Calu3 (cell line): ENCODE measurements at regions not wholly inside any gene's neighbourhood (a gene's known extent, or its start where the extent isn't known, plus 50 kb on each side); places are given as distances from the start of the nearest gene placed in this dataset.

Source experiments
- BruUV-seq: library from RNA; stranded (reverse); fragments of 400-500 nt; replicated peaks from 2 replicates; lab custom pipeline; 2021; lab: Mats Ljungman, UMichigan
- CTCF ChIA-PET: fragments of 300-600 bp; sonication (Branson Sonifier 250); formaldehyde crosslinking; loops from one replicate; lab custom pipeline; 2022; ENCODE audit warnings: antibody characterized with exemption; lab: Charles Lee
- DNase-seq: peaks from one replicate; pipeline ENCODE4 v3.0.0; 2022
- H3K27ac Mint-ChIP-seq: one replicate; pipeline ENCODE4 v1.8.0; 2022; ENCODE audit warnings: mixed read lengths; ENCODE audit not compliant: unreplicated experiment
- H3K27me3 Mint-ChIP-seq: one replicate; pipeline ENCODE4 v1.8.0; 2022; ENCODE audit warnings: mixed read lengths; ENCODE audit not compliant: unreplicated experiment
- H3K36me3 Mint-ChIP-seq: one replicate; pipeline ENCODE4 v1.8.0; 2022; ENCODE audit warnings: mild to moderate bottlenecking, moderate library complexity, mixed read lengths; ENCODE audit not compliant: insufficient read depth, unreplicated experiment
- H3K4me1 Mint-ChIP-seq: one replicate; pipeline ENCODE4 v1.8.0; 2022; ENCODE audit warnings: mild to moderate bottlenecking, low read depth, mixed read lengths; ENCODE audit not compliant: unreplicated experiment
- H3K4me3 Mint-ChIP-seq: one replicate; pipeline ENCODE4 v1.8.0; 2022; ENCODE audit warnings: mild to moderate bottlenecking, low read depth, moderate library complexity, mixed read lengths; ENCODE audit not compliant: unreplicated experiment
- H3K9me3 Mint-ChIP-seq: one replicate; pipeline ENCODE4 v1.8.0; 2022; ENCODE audit warnings: low read depth, mixed read lengths; ENCODE audit not compliant: unreplicated experiment
- CTCF ChIP-seq: fragments of 200-600 bp; IDR thresholded peaks from one replicate; pipeline ENCODE4 v1.8.0; 2022; ENCODE audit warnings: antibody characterized with exemption; ENCODE audit not compliant: unreplicated experiment
- intact Hi-C: fragments of 100-400 bp; cut with micrococcal nuclease; formaldehyde crosslinking; loops from one replicate; pipeline ENCODE4 v1.10.0; 2022; ENCODE audit not compliant: unreplicated experiment

GRCh38 chr16:13305019-13305755 lies 403.8 kb downstream of the SHISA9 start:
- Mint-ChIP-seq H3K9me3 (peaks cover 9% of the 10 kb centered on the region), H3K36me3 (no peaks in the 10 kb centered on the region), H3K27me3 (no peaks in the 10 kb centered on the region), H3K4me1 (no peaks in the 10 kb centered on the region), H3K27ac (no peak overlapping the region), H3K4me3 (no peak overlapping the region)
- TF ChIP-seq CTCF, result no peak
- DNase-seq, result no peak
- intact Hi-C loops, result no loop called here
- CTCF ChIA-PET, result no interaction called here
- BruUV-seq, result no TSS peak

GRCh38 chr16:13306161-13306995 lies 405.0 kb downstream of the SHISA9 start:
- no peaks in the 10 kb centered on the region for H3K36me3 Mint-ChIP-seq
- no peaks in the 10 kb centered on the region for H3K4me1 Mint-ChIP-seq
- TF ChIP-seq CTCF, result no peak
- no peak overlapping the region for H3K4me3 Mint-ChIP-seq
- no TSS peak for BruUV-seq
- DNase-seq, result no peak
- H3K9me3 Mint-ChIP-seq, result peaks cover 9% of the 10 kb centered on the region
- CTCF ChIA-PET, result no interaction called here
- intact Hi-C loops, result no loop called here
- no peaks in the 10 kb centered on the region for H3K27me3 Mint-ChIP-seq
- H3K27ac Mint-ChIP-seq, result no peak overlapping the region

- no peak overlapping the region for H3K4me3 Mint-ChIP-seq
- intact Hi-C loops, result no loop called here
- DNase-seq, result peak; percentile 24
- BruUV-seq, result no TSS peak
- H3K27me3 Mint-ChIP-seq, result no peaks in the 10 kb centered on the region
- H3K27ac Mint-ChIP-seq, result no peak overlapping the region
- H3K36me3 Mint-ChIP-seq, result no peaks in the 10 kb centered on the region
- CTCF ChIA-PET, result no interaction called here
- H3K9me3 Mint-ChIP-seq, result peaks cover 6% of the 10 kb centered on the region
- H3K4me1 Mint-ChIP-seq, result no peaks in the 10 kb centered on the region
- no peak for TF ChIP-seq CTCF
Measured at GRCh38 chr16:13307255-13307654, 405.9 kb downstream of the SHISA9 start.

GRCh38 chr16:13307851-13308250 lies 406.5 kb downstream of the SHISA9 start:
- DNase-seq, result no peak
- H3K27me3 Mint-ChIP-seq, result no peaks in the 10 kb centered on the region
- peaks cover 2% of the 10 kb centered on the region for H3K9me3 Mint-ChIP-seq
- H3K27ac Mint-ChIP-seq, result no peak overlapping the region
- no peak overlapping the region for H3K4me3 Mint-ChIP-seq
- TF ChIP-seq CTCF, result no peak
- no TSS peak for BruUV-seq
- intact Hi-C loops, result no loop called here
- no peaks in the 10 kb centered on the region for H3K36me3 Mint-ChIP-seq
- CTCF ChIA-PET, result interaction anchor here (0.6 kb wide), 1 partner anchor 9 kb away, joined by 3 read pairs; no protein-coding TSS in a partner anchor
- no peaks in the 10 kb centered on the region for H3K4me1 Mint-ChIP-seq
